ENCODE measurements at regions not wholly inside any gene's neighbourhood (a gene's known extent, or its start where the extent isn't known, plus 50 kb on each side); places are given as distances from the start of the nearest gene placed in this dataset.
"Not testable (repeated sequence)": the region's sequence is repeated elsewhere in the genome, so short reads cannot be mapped to it uniquely, and the experiment has no call there.

DNA sequence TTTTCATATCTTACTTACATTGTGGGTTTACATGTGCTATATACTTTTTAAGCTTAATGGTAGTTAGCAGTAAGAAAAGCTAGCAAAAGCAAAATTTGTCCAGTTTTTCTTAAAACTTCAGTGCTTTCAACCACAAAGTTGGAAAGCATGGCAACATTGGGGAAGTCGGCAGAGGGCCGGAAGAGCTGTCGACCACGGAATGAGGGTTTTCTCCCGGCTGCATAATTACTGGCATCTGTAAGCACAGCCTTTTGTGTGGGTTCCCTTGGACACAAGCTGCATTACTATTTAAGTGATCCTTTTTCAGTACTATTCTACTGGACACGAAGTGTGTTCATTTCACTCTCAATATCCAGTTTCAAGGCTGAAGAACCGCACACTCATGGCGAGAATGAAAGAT lies 560.4 kb downstream of the ANKRD50 start:
- no peak overlapping the region for H3K27ac Mint-ChIP-seq
- H3K4me1 Mint-ChIP-seq: peaks cover 18% of the 10 kb centered on the region
- H3K9me3 Mint-ChIP-seq: peaks cover 13% of the 10 kb centered on the region
- peaks cover 4% of the 10 kb centered on the region for H3K36me3 Mint-ChIP-seq (ENCODE audit: low read depth)
- TF ChIP-seq, protein P1, sequence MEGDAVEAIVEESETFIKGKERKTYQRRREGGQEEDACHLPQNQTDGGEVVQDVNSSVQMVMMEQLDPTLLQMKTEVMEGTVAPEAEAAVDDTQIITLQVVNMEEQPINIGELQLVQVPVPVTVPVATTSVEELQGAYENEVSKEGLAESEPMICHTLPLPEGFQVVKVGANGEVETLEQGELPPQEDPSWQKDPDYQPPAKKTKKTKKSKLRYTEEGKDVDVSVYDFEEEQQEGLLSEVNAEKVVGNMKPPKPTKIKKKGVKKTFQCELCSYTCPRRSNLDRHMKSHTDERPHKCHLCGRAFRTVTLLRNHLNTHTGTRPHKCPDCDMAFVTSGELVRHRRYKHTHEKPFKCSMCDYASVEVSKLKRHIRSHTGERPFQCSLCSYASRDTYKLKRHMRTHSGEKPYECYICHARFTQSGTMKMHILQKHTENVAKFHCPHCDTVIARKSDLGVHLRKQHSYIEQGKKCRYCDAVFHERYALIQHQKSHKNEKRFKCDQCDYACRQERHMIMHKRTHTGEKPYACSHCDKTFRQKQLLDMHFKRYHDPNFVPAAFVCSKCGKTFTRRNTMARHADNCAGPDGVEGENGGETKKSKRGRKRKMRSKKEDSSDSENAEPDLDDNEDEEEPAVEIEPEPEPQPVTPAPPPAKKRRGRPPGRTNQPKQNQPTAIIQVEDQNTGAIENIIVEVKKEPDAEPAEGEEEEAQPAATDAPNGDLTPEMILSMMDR (IDR thresholded peaks at IDR 0.05; ENCODE audit: unreplicated experiment in 3 of 3): no peak
- no peaks in the 10 kb centered on the region for H3K27me3 Mint-ChIP-seq (ENCODE audit: low read depth)
- no peak overlapping the region for H3K4me3 Mint-ChIP-seq

DNA sequence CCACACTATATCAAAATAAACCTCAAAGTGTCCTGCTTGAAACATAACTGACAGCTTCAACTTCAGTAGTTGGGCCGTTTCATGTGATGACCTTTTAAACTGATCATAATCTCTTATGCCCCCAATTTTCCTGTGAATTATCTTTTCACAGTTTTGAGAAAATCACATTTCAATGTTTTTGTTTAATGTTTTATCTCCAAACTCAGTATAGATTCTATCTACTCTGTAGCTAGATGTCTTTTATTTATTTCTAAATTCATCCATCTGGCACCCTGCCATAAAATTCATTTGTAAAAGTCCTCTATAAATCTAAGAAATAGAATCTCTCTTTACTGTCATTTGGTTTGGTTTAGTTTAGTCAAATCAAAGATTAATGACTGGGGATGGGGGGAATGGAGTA lies 557.3 kb downstream of the ANKRD50 start:
- H3K27me3 Mint-ChIP-seq (ENCODE audit: low read depth): no peaks in the 10 kb centered on the region
- peaks cover 4% of the 10 kb centered on the region for H3K36me3 Mint-ChIP-seq (ENCODE audit: low read depth)
- H3K4me3 Mint-ChIP-seq: no peak overlapping the region
- peak overlapping the region; percentile 60 to 77 (median 62) for H3K27ac Mint-ChIP-seq
- H3K9me3 Mint-ChIP-seq: peaks cover 18% of the 10 kb centered on the region
- H3K4me1 Mint-ChIP-seq: peaks cover 38% of the 10 kb centered on the region
- TF ChIP-seq, protein P1 (IDR thresholded peaks at IDR 0.05; ENCODE audit: unreplicated experiment in 3 of 3): no peak

DNA sequence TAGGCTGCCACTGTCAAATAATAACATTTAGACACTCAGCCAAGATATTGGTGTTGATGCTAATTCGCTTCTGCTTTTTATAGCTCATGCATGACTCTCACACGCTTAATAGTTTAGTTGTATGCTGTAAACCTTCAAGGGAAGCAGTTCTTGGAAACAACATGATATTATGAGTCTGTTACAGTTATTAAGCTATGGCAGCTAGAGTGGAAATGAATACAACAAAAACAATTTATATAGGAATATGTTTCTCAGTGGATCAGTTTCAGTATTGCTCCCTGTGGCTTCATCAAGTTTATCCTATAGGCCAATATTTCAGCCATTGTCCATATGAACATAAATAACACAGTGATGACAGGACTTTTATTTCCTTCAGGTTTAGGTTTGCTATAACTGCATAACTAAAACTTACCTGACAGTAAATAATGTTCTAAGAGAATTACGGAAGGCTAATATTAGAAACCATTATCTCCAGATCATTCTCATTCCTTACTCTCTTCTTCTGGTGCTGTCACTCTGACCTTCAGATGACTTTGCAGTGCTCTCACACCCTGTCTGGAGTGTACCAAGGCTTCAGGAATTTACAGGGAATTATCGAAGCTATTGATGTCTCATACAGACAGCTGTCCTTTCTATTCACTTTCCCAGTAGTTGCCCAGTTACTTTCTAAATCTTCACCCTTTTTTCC lies 555.0 kb downstream of the ANKRD50 start:
- Mint-ChIP-seq H3K4me3 (no peak overlapping the region), H3K9me3 (peaks cover 12% of the 10 kb centered on the region), H3K4me1 (peaks cover 38% of the 10 kb centered on the region), H3K27me3 (ENCODE audit: low read depth) (no peaks in the 10 kb centered on the region), H3K27ac (peak overlapping the region; percentile 55 to 87 (median 60)), H3K36me3 (ENCODE audit: low read depth) (peaks cover 4% of the 10 kb centered on the region)
- TF ChIP-seq, protein P1 (IDR thresholded peaks at IDR 0.05; ENCODE audit: unreplicated experiment in 3 of 3): no peak

DNA sequence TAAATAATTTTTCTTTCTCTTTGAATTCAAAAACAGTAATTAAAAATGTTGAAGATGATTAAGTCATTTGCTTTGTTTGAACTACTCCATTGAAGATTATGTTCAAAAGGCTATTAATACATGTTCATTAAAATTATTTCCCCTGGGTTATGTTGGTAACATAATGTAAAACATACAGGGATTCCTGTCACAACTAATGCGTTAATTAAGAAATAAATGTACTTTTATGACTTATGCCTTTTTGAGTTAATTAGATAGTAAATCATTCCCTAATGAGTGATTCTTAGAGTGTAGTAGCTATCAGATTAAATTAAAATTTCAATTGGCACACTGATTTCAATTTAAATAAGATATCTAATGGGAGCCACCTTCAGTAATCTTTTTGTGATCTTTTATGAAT lies 549.1 kb downstream of the ANKRD50 start:
- H3K9me3 Mint-ChIP-seq: peaks cover 11% of the 10 kb centered on the region
- no peak overlapping the region for H3K27ac Mint-ChIP-seq

DNA sequence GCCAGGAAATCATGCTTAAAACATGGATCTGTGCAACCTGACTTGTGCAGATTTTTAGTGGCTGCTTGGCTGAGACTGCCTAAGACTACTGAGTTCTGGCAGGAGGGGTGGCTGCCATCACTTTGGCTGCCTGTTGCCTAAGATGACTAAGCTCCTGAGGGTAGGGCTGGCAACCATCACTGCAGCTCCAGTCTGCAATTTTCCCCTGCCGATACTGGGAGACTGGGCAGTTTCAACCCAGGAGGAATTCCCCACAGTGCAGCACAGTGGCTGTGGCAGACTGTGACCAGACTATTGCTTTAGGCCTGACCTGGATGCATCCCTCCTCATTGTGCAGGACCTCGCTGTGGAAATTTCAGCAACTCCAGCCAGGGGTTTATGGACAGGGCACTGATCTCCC lies 544.9 kb downstream of the ANKRD50 start:
- Mint-ChIP-seq H3K27ac (no peak overlapping the region), H3K4me3 (no peak overlapping the region), H3K36me3 (ENCODE audit: low read depth) (peaks cover 3% of the 10 kb centered on the region), H3K9me3 (peaks cover 37% of the 10 kb centered on the region), H3K27me3 (ENCODE audit: low read depth) (no peaks in the 10 kb centered on the region), H3K4me1 (no peaks in the 10 kb centered on the region)
- TF ChIP-seq, protein P1 (IDR thresholded peaks at IDR 0.05; ENCODE audit: unreplicated experiment in 3 of 3): no peak

More for the DNA sequence above, 549.1 kb downstream of the ANKRD50 start:
- TF ChIP-seq, protein P1 (IDR thresholded peaks at IDR 0.05; ENCODE audit: unreplicated experiment in 3 of 3): no peak
- Mint-ChIP-seq H3K27me3 (ENCODE audit: low read depth) (no peaks in the 10 kb centered on the region), H3K4me3 (no peak overlapping the region), H3K4me1 (peaks cover 8% of the 10 kb centered on the region), H3K36me3 (ENCODE audit: low read depth) (no peaks in the 10 kb centered on the region)

DNA sequence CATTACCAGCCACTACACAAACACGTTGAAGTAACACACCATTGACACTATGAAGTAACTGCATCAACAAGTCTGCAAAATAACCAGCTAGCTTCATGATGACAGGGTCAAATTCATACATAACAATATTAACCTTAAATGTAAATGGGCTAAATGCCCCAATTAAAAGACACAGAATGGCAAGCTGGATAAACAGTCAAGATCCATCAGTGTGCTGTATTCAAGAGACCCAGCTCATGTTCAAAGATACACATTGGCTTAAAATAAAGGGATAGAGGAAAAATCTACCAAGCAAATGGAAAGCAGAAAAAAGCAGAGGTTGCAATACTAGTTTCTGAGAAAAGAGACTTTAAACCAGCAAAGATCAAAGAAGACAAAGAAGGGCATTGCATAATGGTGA lies 543.0 kb downstream of the ANKRD50 start:
- not testable (repeated sequence) for H3K27ac Mint-ChIP-seq; H3K36me3 Mint-ChIP-seq (ENCODE audit: low read depth)

More for the DNA sequence above, 543.0 kb downstream of the ANKRD50 start:
- peaks cover 37% of the 10 kb centered on the region for H3K9me3 Mint-ChIP-seq
- H3K4me1 Mint-ChIP-seq; H3K4me3 Mint-ChIP-seq; H3K27me3 Mint-ChIP-seq (ENCODE audit: low read depth): not testable (repeated sequence)
